ENCODE measurements at regions not wholly inside any gene's neighbourhood (a gene's known extent, or its start where the extent isn't known, plus 50 kb on each side); places are given as distances from the start of the nearest gene placed in this dataset.

GRCh38 chr6:156450421-156450820 is 326.8 kb upstream of the ARID1B start:
- ATAC-seq (no peak), DNase-seq (no peak)
- H3K4me1 ChIP-seq (ENCODE audit: control insufficient read depth, insufficient read depth, low read length), result no peaks in the 10 kb centered on the region
- H3K4me3 ChIP-seq (ENCODE audit: low read length), result no peak overlapping the region
- H3K27me3 ChIP-seq (ENCODE audit: control insufficient read depth, insufficient read depth), result no peaks in the 10 kb centered on the region
- H3K9me3 ChIP-seq (ENCODE audit: control insufficient read depth, low read length), result no peaks in the 10 kb centered on the region
- intact Hi-C loops (cut with DNase I), result no loop called here
- H3K27ac ChIP-seq (ENCODE audit: low read length), result no peak overlapping the region

GRCh38 chr6:156449569-156449968 is 327.6 kb upstream of the ARID1B start:
- no peak overlapping the region for H3K27ac ChIP-seq (ENCODE audit: low read length)
- ATAC-seq (no peak), DNase-seq (no peak)
- H3K27me3 ChIP-seq (ENCODE audit: control insufficient read depth, insufficient read depth), result no peaks in the 10 kb centered on the region
- H3K4me1 ChIP-seq (ENCODE audit: control insufficient read depth, insufficient read depth, low read length), result no peaks in the 10 kb centered on the region
- no peak overlapping the region for H3K4me3 ChIP-seq (ENCODE audit: low read length)
- no peaks in the 10 kb centered on the region for H3K9me3 ChIP-seq (ENCODE audit: control insufficient read depth, low read length)
- intact Hi-C loops (cut with DNase I), result no loop called here
- 81% methylated on average over 3 of the region's 3 CpGs for WGBS

GRCh38 chr6:156449128-156449527 is 328.1 kb upstream of the ARID1B start:
- WGBS, result 67% methylated on average over 4 of the region's 4 CpGs
- ATAC-seq (no peak), DNase-seq (no peak)
- H3K4me3 ChIP-seq (ENCODE audit: low read length), result no peak overlapping the region
- intact Hi-C loops (cut with DNase I), result no loop called here
- no peaks in the 10 kb centered on the region for H3K4me1 ChIP-seq (ENCODE audit: control insufficient read depth, insufficient read depth, low read length)
- no peaks in the 10 kb centered on the region for H3K27me3 ChIP-seq (ENCODE audit: control insufficient read depth, insufficient read depth)
- no peak overlapping the region for H3K27ac ChIP-seq (ENCODE audit: low read length)
- no peaks in the 10 kb centered on the region for H3K9me3 ChIP-seq (ENCODE audit: control insufficient read depth, low read length)

- no peak for DNase-seq
- Histone ChIP-seq H3K4me1 (ENCODE audit: control insufficient read depth, insufficient read depth, low read length) (no peaks in the 10 kb centered on the region), H3K4me3 (ENCODE audit: low read length) (no peak overlapping the region), H3K27ac (ENCODE audit: low read length) (no peak overlapping the region), H3K27me3 (ENCODE audit: control insufficient read depth, insufficient read depth) (no peaks in the 10 kb centered on the region), H3K9me3 (ENCODE audit: control insufficient read depth, low read length) (no peaks in the 10 kb centered on the region)
- WGBS, result 90% methylated on average over 1 of the region's 1 CpG
- intact Hi-C loops (cut with DNase I), result no loop called here
- no peak for ATAC-seq
Measured at GRCh38 chr6:156448579-156448978, 328.6 kb upstream of the ARID1B start.

GRCh38 chr6:156440688-156441087 is 336.5 kb upstream of the ARID1B start:
- WGBS, result 72% methylated on average over 2 of the region's 2 CpGs
- H3K27ac ChIP-seq (ENCODE audit: low read length), result no peak overlapping the region
- ATAC-seq (no peak), DNase-seq (no peak)
- intact Hi-C loops (cut with DNase I), result no loop called here
- no peak overlapping the region for H3K4me3 ChIP-seq (ENCODE audit: low read length)
- no peaks in the 10 kb centered on the region for H3K27me3 ChIP-seq (ENCODE audit: control insufficient read depth, insufficient read depth)
- no peaks in the 10 kb centered on the region for H3K9me3 ChIP-seq (ENCODE audit: control insufficient read depth, low read length)
- H3K4me1 ChIP-seq (ENCODE audit: control insufficient read depth, insufficient read depth, low read length), result no peaks in the 10 kb centered on the region

- WGBS, result 67% methylated on average over 10 of the region's 10 CpGs
- no peaks in the 10 kb centered on the region for H3K4me1 ChIP-seq (ENCODE audit: control insufficient read depth, insufficient read depth, low read length)
- H3K9me3 ChIP-seq (ENCODE audit: control insufficient read depth, low read length), result no peaks in the 10 kb centered on the region
- H3K4me3 ChIP-seq (ENCODE audit: low read length), result no peak overlapping the region
- DNase-seq (no peak), ATAC-seq (no peak)
- H3K27ac ChIP-seq (ENCODE audit: low read length), result no peak overlapping the region
- H3K27me3 ChIP-seq (ENCODE audit: control insufficient read depth, insufficient read depth), result no peaks in the 10 kb centered on the region
- intact Hi-C loops (cut with DNase I), result no loop called here
Measured at GRCh38 chr6:156438350-156438923, 338.7 kb upstream of the ARID1B start.

- Histone ChIP-seq H3K9me3 (ENCODE audit: control insufficient read depth, low read length) (no peaks in the 10 kb centered on the region), H3K4me3 (ENCODE audit: low read length) (no peak overlapping the region), H3K27me3 (ENCODE audit: control insufficient read depth, insufficient read depth) (no peaks in the 10 kb centered on the region), H3K27ac (ENCODE audit: low read length) (no peak overlapping the region), H3K4me1 (ENCODE audit: control insufficient read depth, insufficient read depth, low read length) (no peaks in the 10 kb centered on the region)
- intact Hi-C loops (cut with DNase I), result no loop called here
- 72% methylated on average over 11 of the region's 11 CpGs for WGBS
- ATAC-seq (no peak), DNase-seq (no peak)
Measured at GRCh38 chr6:156437121-156437879, 339.9 kb upstream of the ARID1B start.

- no peaks in the 10 kb centered on the region for H3K9me3 ChIP-seq (ENCODE audit: control insufficient read depth, low read length)
- no peaks in the 10 kb centered on the region for H3K4me1 ChIP-seq (ENCODE audit: control insufficient read depth, insufficient read depth, low read length)
- DNase-seq (no peak), ATAC-seq (no peak)
- H3K27me3 ChIP-seq (ENCODE audit: control insufficient read depth, insufficient read depth), result no peaks in the 10 kb centered on the region
- H3K4me3 ChIP-seq (ENCODE audit: low read length), result no peak overlapping the region
- intact Hi-C loops (cut with DNase I), result no loop called here
- WGBS, result 73% methylated on average over 2 of the region's 2 CpGs
- H3K27ac ChIP-seq (ENCODE audit: low read length), result no peak overlapping the region
Measured at GRCh38 chr6:156434795-156435190, 342.4 kb upstream of the ARID1B start.

- WGBS, result 96% methylated on average over 5 of the region's 5 CpGs
- DNase-seq, result no peak
- H3K9me3 ChIP-seq (ENCODE audit: control insufficient read depth, low read length), result no peaks in the 10 kb centered on the region
- no peak for ATAC-seq
- no peaks in the 10 kb centered on the region for H3K27me3 ChIP-seq (ENCODE audit: control insufficient read depth, insufficient read depth)
- no peak overlapping the region for H3K27ac ChIP-seq (ENCODE audit: low read length)
- intact Hi-C loops (cut with DNase I), result no loop called here
- no peaks in the 10 kb centered on the region for H3K4me1 ChIP-seq (ENCODE audit: control insufficient read depth, insufficient read depth, low read length)
- no peak overlapping the region for H3K4me3 ChIP-seq (ENCODE audit: low read length)
Measured at GRCh38 chr6:156434049-156434794, 343.0 kb upstream of the ARID1B start.

GRCh38 chr6:156432543-156432942 is 344.6 kb upstream of the ARID1B start:
- Histone ChIP-seq H3K9me3 (ENCODE audit: control insufficient read depth, low read length) (no peaks in the 10 kb centered on the region), H3K4me1 (ENCODE audit: control insufficient read depth, insufficient read depth, low read length) (no peaks in the 10 kb centered on the region), H3K27ac (ENCODE audit: low read length) (no peak overlapping the region), H3K4me3 (ENCODE audit: low read length) (no peak overlapping the region), H3K27me3 (ENCODE audit: control insufficient read depth, insufficient read depth) (no peaks in the 10 kb centered on the region)
- DNase-seq (no peak), ATAC-seq (no peak)
- WGBS, result 79% methylated on average over 3 of the region's 3 CpGs
- intact Hi-C loops (cut with DNase I), result no loop called here

GRCh38 chr6:156430386-156430785 is 346.8 kb upstream of the ARID1B start:
- no peak for DNase-seq
- ATAC-seq, result no peak
- Histone ChIP-seq H3K27ac (ENCODE audit: low read length) (no peak overlapping the region), H3K4me3 (ENCODE audit: low read length) (no peak overlapping the region), H3K4me1 (ENCODE audit: control insufficient read depth, insufficient read depth, low read length) (no peaks in the 10 kb centered on the region), H3K27me3 (ENCODE audit: control insufficient read depth, insufficient read depth) (no peaks in the 10 kb centered on the region), H3K9me3 (ENCODE audit: control insufficient read depth, low read length) (no peaks in the 10 kb centered on the region)
- intact Hi-C loops (cut with DNase I), result no loop called here
- 61% methylated on average over 3 of the region's 3 CpGs for WGBS
